ENCODE measurements at regions not wholly inside any gene's neighbourhood (a gene's known extent, or its start where the extent isn't known, plus 50 kb on each side); places are given as distances from the start of the nearest gene placed in this dataset.
"Not testable (repeated sequence)": the region's sequence is repeated elsewhere in the genome, so short reads cannot be mapped to it uniquely, and the experiment has no call there.

- no peak for DNase-seq (ENCODE audit: low read depth)
- no peak for TF ChIP-seq CTCF (conservative IDR thresholded peaks at IDR 0.05; ENCODE audit: low read length)
Observed at GRCh38 chr3:145006271-145006670, 1034.6 kb downstream of the DIPK2A start.

GRCh38 chr3:145013931-145014330, 1042.3 kb downstream of the DIPK2A start:
- H3K4me3 ChIP-seq (ENCODE audit: low read length): no peak overlapping the region
- no peak for DNase-seq (ENCODE audit: low read depth)

More at GRCh38 chr3:145006271-145006670, 1034.6 kb downstream of the DIPK2A start:
- no peak overlapping the region for H3K4me3 ChIP-seq (ENCODE audit: low read length)

GRCh38 chr3:145015253-145015652, 1043.6 kb downstream of the DIPK2A start:
- H3K4me3 ChIP-seq (ENCODE audit: low read length): no peak overlapping the region
- peak; percentile 2 for DNase-seq (ENCODE audit: low read depth)
- TF ChIP-seq CTCF (conservative IDR thresholded peaks at IDR 0.05; ENCODE audit: low read length): no peak

More at GRCh38 chr3:145013931-145014330, 1042.3 kb downstream of the DIPK2A start:
- no peak for TF ChIP-seq CTCF (conservative IDR thresholded peaks at IDR 0.05; ENCODE audit: low read length)

- no peak for DNase-seq (ENCODE audit: low read depth)
- TF ChIP-seq CTCF (conservative IDR thresholded peaks at IDR 0.05; ENCODE audit: low read length): no peak
- H3K4me3 ChIP-seq (ENCODE audit: low read length): no peak overlapping the region
Observed at GRCh38 chr3:145017959-145018358, 1046.3 kb downstream of the DIPK2A start.

- no peak for TF ChIP-seq CTCF (conservative IDR thresholded peaks at IDR 0.05; ENCODE audit: low read length)
- no peak for DNase-seq (ENCODE audit: low read depth)
- no peak overlapping the region for H3K4me3 ChIP-seq (ENCODE audit: low read length)
Observed at GRCh38 chr3:145022447-145022846, 1050.8 kb downstream of the DIPK2A start.

- DNase-seq (ENCODE audit: low read depth): no peak
- no peak for TF ChIP-seq CTCF (conservative IDR thresholded peaks at IDR 0.05; ENCODE audit: low read length)
Observed at GRCh38 chr3:145024700-145025099, 1053.1 kb downstream of the DIPK2A start.

GRCh38 chr3:145027186-145027585, 1055.6 kb downstream of the DIPK2A start:
- DNase-seq (ENCODE audit: low read depth); H3K4me3 ChIP-seq (ENCODE audit: low read length): not testable (repeated sequence)

More at GRCh38 chr3:145024700-145025099, 1053.1 kb downstream of the DIPK2A start:
- no peak overlapping the region for H3K4me3 ChIP-seq (ENCODE audit: low read length)

GRCh38 chr3:145032791-145033190, 1061.2 kb downstream of the DIPK2A start:
- H3K4me3 ChIP-seq (ENCODE audit: low read length): no peak overlapping the region
- no peak for TF ChIP-seq CTCF (conservative IDR thresholded peaks at IDR 0.05; ENCODE audit: low read length)
- no peak for DNase-seq (ENCODE audit: low read depth)
